CD4-positive, alpha-beta memory T cell (primary cell): ENCODE measurements at regions not wholly inside any gene's neighbourhood (a gene's known extent, or its start where the extent isn't known, plus 50 kb on each side); places are given as distances from the start of the nearest gene placed in this dataset.
"Not testable (repeated sequence)": the region's sequence is repeated elsewhere in the genome, so short reads cannot be mapped to it uniquely, and the experiment has no call there.

Source experiments
- CTCF ChIA-PET: fragments of 350-600 bp; sonication (Branson Sonifier 250); formaldehyde crosslinking; loops from one replicate; lab custom pipeline; 2021; ENCODE audit warnings: inconsistent platforms; ENCODE audit not compliant: partially characterized antibody; lab: Charles Lee
- POLR2A ChIA-PET: fragments of 350-600 bp; sonication (Branson Sonifier 250); formaldehyde crosslinking; loops from one replicate; lab custom pipeline; 2021; ENCODE audit not compliant: partially characterized antibody; lab: Charles Lee
- DNase-seq, 5 donors: peaks; one replicate each; pipeline versions ENCODE4 v3.0.0 to v3.0.0-alpha.2; 2020 to 2022; ENCODE audit warnings: mixed read lengths in 1 of 5
- H3K27ac ChIP-seq: one replicate; pipeline ENCODE4 v1.7.0; 2013; ENCODE audit warnings: low read depth, low read length
- H3K27me3 ChIP-seq: 2 replicates; pipeline ENCODE4 v1.7.0; 2013; ENCODE audit warnings: mild to moderate bottlenecking, low read length, moderate library complexity; ENCODE audit not compliant: insufficient read depth
- H3K36me3 ChIP-seq: 2 replicates; pipeline ENCODE4 v1.7.0; 2013; ENCODE audit warnings: mild to moderate bottlenecking, low read length, moderate library complexity; ENCODE audit not compliant: insufficient read depth
- H3K4me1 ChIP-seq: 2 replicates; pipeline ENCODE4 v1.7.0; 2013; ENCODE audit warnings: mild to moderate bottlenecking, low read length, moderate library complexity; ENCODE audit not compliant: insufficient read depth
- H3K4me3 ChIP-seq, 2 donors: one replicate each; pipeline ENCODE4 v1.7.0; 2013; ENCODE audit warnings: low read length in 2 of 2, mild to moderate bottlenecking in 1 of 2
- H3K9me3 ChIP-seq, 2 donors: one replicate each; pipeline ENCODE4 v1.7.0; 2013; ENCODE audit warnings: low read length in 2 of 2, control low read depth in 1 of 2; ENCODE audit not compliant: control insufficient read depth in 1 of 2
- H3K27ac Mint-ChIP-seq, 7 donors: one replicate each; pipeline ENCODE4 v1.8.0; 2020 to 2021; ENCODE audit warnings: mixed read lengths in 7 of 7, mild to moderate bottlenecking in 6 of 7, inconsistent platforms in 3 of 7, moderate library complexity in 3 of 7
- H3K27me3 Mint-ChIP-seq, 2 donors: one replicate each; pipeline ENCODE4 v1.8.0; 2020 to 2021; ENCODE audit warnings: mixed read lengths in 2 of 2
- H3K36me3 Mint-ChIP-seq, 2 donors: one replicate each; pipeline ENCODE4 v1.8.0; 2020 to 2021; ENCODE audit warnings: mixed read lengths in 2 of 2, inconsistent platforms in 1 of 2, mild to moderate bottlenecking in 1 of 2
- H3K4me1 Mint-ChIP-seq, 4 donors: one replicate each; pipeline ENCODE4 v1.8.0; 2020 to 2021; ENCODE audit warnings: mixed read lengths in 4 of 4, mild to moderate bottlenecking in 1 of 4
- H3K4me3 Mint-ChIP-seq, 8 donors: one replicate each; pipeline ENCODE4 v1.8.0; 2020 to 2021; ENCODE audit warnings: mixed read lengths in 8 of 8, mild to moderate bottlenecking in 7 of 8, moderate library complexity in 6 of 8, inconsistent platforms in 3 of 8
- H3K9me3 Mint-ChIP-seq, 8 donors: one replicate each; pipeline ENCODE4 v1.8.0; 2020 to 2021; ENCODE audit warnings: mixed read lengths in 8 of 8, mild to moderate bottlenecking in 5 of 8, inconsistent platforms in 3 of 8, moderate library complexity in 1 of 8
- intact Hi-C: fragments of 100-400 bp; cut with micrococcal nuclease; formaldehyde crosslinking; loops from one replicate; pipeline ENCODE4 v1.15.1; 2023

GRCh38 chr10:3653303-3653702 lies 131.7 kb downstream of the KLF6 start:
- H3K4me1 ChIP-seq, H3K27me3 ChIP-seq, H3K36me3 Mint-ChIP-seq, intact Hi-C loops, H3K27ac ChIP-seq, H3K36me3 ChIP-seq, H3K9me3 ChIP-seq, H3K27me3 Mint-ChIP-seq, H3K9me3 Mint-ChIP-seq, DNase-seq: not testable (repeated sequence)
- Mint-ChIP-seq H3K4me1 (peaks cover 7 to 20% (median 11%) of the 10 kb centered on the region in 4 donors), H3K4me3 (peak overlapping the region in 7 of 8 donors; percentile 68 to 95 (median 82)), H3K27ac (peak overlapping the region in 2 of 7 donors; percentile 35 to 85)
- POLR2A ChIA-PET, result interaction anchor here (0.6 to 1.4 kb wide), 2 partner anchors 125 to 263 kb away, joined by 3 read pairs; no protein-coding TSS in a partner anchor
- CTCF ChIA-PET, result interaction anchor here (1.5 kb wide), 1 partner anchor 20 kb away, joined by 4 read pairs; no protein-coding TSS in a partner anchor
- H3K4me3 ChIP-seq, result peak overlapping the region in 1 of 2 donors; percentile 19

- Mint-ChIP-seq H3K4me1 (peaks cover 7 to 20% (median 11%) of the 10 kb centered on the region in 4 donors), H3K9me3 (no peaks in the 10 kb centered on the region), H3K27me3 (peaks cover 2 to 5% of the 10 kb centered on the region in 2 donors), H3K36me3 (no peaks in the 10 kb centered on the region), H3K4me3 (peak overlapping the region; percentile 66 to 95 (median 82)), H3K27ac (peak overlapping the region in 3 of 7 donors; percentile 35 to 85 (median 60))
- peaks cover 8% of the 10 kb centered on the region for H3K4me1 ChIP-seq
- H3K9me3 ChIP-seq, result no peaks in the 10 kb centered on the region
- DNase-seq, result peak in 4 of 5 donors; percentile 2 to 47 (median 10)
- H3K27me3 ChIP-seq, result no peaks in the 10 kb centered on the region
- ChIA-PET CTCF (interaction anchor here (1.0 to 1.5 kb wide), 2 partner anchors 14 to 19 kb away, joined by 3 to 4 read pairs; no protein-coding TSS in a partner anchor), POLR2A (interaction anchor here (0.8 to 1.4 kb wide), 2 partner anchors 16 to 126 kb away, joined by 3 read pairs; no protein-coding TSS in a partner anchor)
- no peak overlapping the region for H3K27ac ChIP-seq
- H3K4me3 ChIP-seq, result peak overlapping the region in 1 of 2 donors; percentile 19
- no peaks in the 10 kb centered on the region for H3K36me3 ChIP-seq
- intact Hi-C loops, result no loop called here
These were observed 132.1 kb downstream of the KLF6 start for GRCh38 chr10:3652886-3653285.

- intact Hi-C loops, result no loop called here
- POLR2A ChIA-PET, result interaction anchor here (0.8 to 1.4 kb wide), 4 partner anchors 17 to 149 kb away, joined by 3 to 5 read pairs (median 3); partner anchors contain the start of gene KLF6
- no peak overlapping the region for H3K27ac Mint-ChIP-seq
These were observed 132.9 kb downstream of the KLF6 start for GRCh38 chr10:3651969-3652653.

GRCh38 chr10:3648576-3648975 lies 136.4 kb downstream of the KLF6 start:
- intact Hi-C loops, result no loop called here
- peaks cover 0 to 1% of the 10 kb centered on the region in 2 donors for H3K27me3 Mint-ChIP-seq
- POLR2A ChIA-PET, result no interaction called here

More at GRCh38 chr10:3651969-3652653, 132.9 kb downstream of the KLF6 start:
- Histone ChIP-seq H3K27ac (no peak overlapping the region), H3K36me3 (no peaks in the 10 kb centered on the region), H3K4me3 (no peak overlapping the region), H3K27me3 (no peaks in the 10 kb centered on the region), H3K9me3 (no peaks in the 10 kb centered on the region), H3K4me1 (peaks cover 8% of the 10 kb centered on the region)
- Mint-ChIP-seq H3K4me3 (peak overlapping the region in 2 of 8 donors; percentile 45 to 47), H3K9me3 (no peaks in the 10 kb centered on the region), H3K36me3 (no peaks in the 10 kb centered on the region), H3K27me3 (peaks cover 2 to 5% of the 10 kb centered on the region in 2 donors), H3K4me1 (peaks cover 7 to 23% (median 11%) of the 10 kb centered on the region in 4 donors)
- CTCF ChIA-PET, result interaction anchor here (0.7 to 1.5 kb wide), 3 partner anchors 15 to 1005 kb away, joined by 3 to 4 read pairs (median 3); no protein-coding TSS in a partner anchor
- no peak for DNase-seq

GRCh38 chr10:3648170-3648569 lies 136.8 kb downstream of the KLF6 start:
- intact Hi-C loops, result no loop called here
- DNase-seq, result no peak
- Histone ChIP-seq H3K27me3 (no peaks in the 10 kb centered on the region), H3K4me1 (peaks cover 5% of the 10 kb centered on the region), H3K4me3 (no peak overlapping the region), H3K9me3 (no peaks in the 10 kb centered on the region), H3K36me3 (no peaks in the 10 kb centered on the region), H3K27ac (no peak overlapping the region)
- H3K4me1 Mint-ChIP-seq, result peaks cover 5 to 15% (median 7%) of the 10 kb centered on the region in 4 donors
- no peak overlapping the region for H3K4me3 Mint-ChIP-seq
- H3K9me3 Mint-ChIP-seq, result no peaks in the 10 kb centered on the region
- ChIA-PET POLR2A (no interaction called here), CTCF (interaction anchor here (1.2 kb wide), 1 partner anchor 10 kb away, joined by 3 read pairs; no protein-coding TSS in a partner anchor)
- no peaks in the 10 kb centered on the region for H3K36me3 Mint-ChIP-seq
- H3K27me3 Mint-ChIP-seq, result peaks cover 0 to 2% of the 10 kb centered on the region in 2 donors
- H3K27ac Mint-ChIP-seq, result no peak overlapping the region

More at GRCh38 chr10:3648576-3648975, 136.4 kb downstream of the KLF6 start:
- no peak overlapping the region for H3K27ac ChIP-seq
- CTCF ChIA-PET, result interaction anchor here (1.2 kb wide), 1 partner anchor 10 kb away, joined by 3 read pairs; no protein-coding TSS in a partner anchor
- DNase-seq, result no peak
- no peaks in the 10 kb centered on the region for H3K9me3 ChIP-seq
- no peak overlapping the region for H3K4me3 Mint-ChIP-seq
- H3K27ac Mint-ChIP-seq, result no peak overlapping the region
- peaks cover 5 to 17% (median 9%) of the 10 kb centered on the region in 4 donors for H3K4me1 Mint-ChIP-seq
- H3K36me3 ChIP-seq, result no peaks in the 10 kb centered on the region
- peaks cover 8% of the 10 kb centered on the region for H3K4me1 ChIP-seq
- H3K27me3 ChIP-seq, result no peaks in the 10 kb centered on the region
- no peaks in the 10 kb centered on the region for H3K36me3 Mint-ChIP-seq
- H3K4me3 ChIP-seq, result no peak overlapping the region
- no peaks in the 10 kb centered on the region for H3K9me3 Mint-ChIP-seq

- H3K27ac Mint-ChIP-seq, result no peak overlapping the region
- Histone ChIP-seq H3K9me3 (no peaks in the 10 kb centered on the region), H3K36me3 (no peaks in the 10 kb centered on the region), H3K27ac (no peak overlapping the region), H3K4me1 (no peaks in the 10 kb centered on the region), H3K27me3 (no peaks in the 10 kb centered on the region), H3K4me3 (no peak overlapping the region)
- intact Hi-C loops, result no loop called here
- peaks cover 0 to 6% (median 3%) of the 10 kb centered on the region in 4 donors for H3K4me1 Mint-ChIP-seq
- H3K27me3 Mint-ChIP-seq, result peaks cover 0 to 3% of the 10 kb centered on the region in 2 donors
- ChIA-PET CTCF (no interaction called here), POLR2A (no interaction called here)
- H3K4me3 Mint-ChIP-seq, result no peak overlapping the region
- DNase-seq, result no peak
- H3K36me3 Mint-ChIP-seq, result no peaks in the 10 kb centered on the region
- peaks cover 0 to 1% (median 0%) of the 10 kb centered on the region in 8 donors for H3K9me3 Mint-ChIP-seq
These were observed 137.9 kb downstream of the KLF6 start for GRCh38 chr10:3647074-3647473.

- Histone ChIP-seq H3K4me1 (no peaks in the 10 kb centered on the region), H3K4me3 (no peak overlapping the region), H3K9me3 (no peaks in the 10 kb centered on the region), H3K36me3 (no peaks in the 10 kb centered on the region), H3K27ac (no peak overlapping the region), H3K27me3 (no peaks in the 10 kb centered on the region)
- CTCF ChIA-PET, result no interaction called here
- Mint-ChIP-seq H3K36me3 (no peaks in the 10 kb centered on the region), H3K27me3 (peaks cover 0 to 3% of the 10 kb centered on the region in 2 donors), H3K27ac (no peak overlapping the region), H3K4me1 (peaks cover 0 to 5% (median 1%) of the 10 kb centered on the region in 4 donors), H3K4me3 (no peak overlapping the region), H3K9me3 (peaks cover 0 to 4% (median 0%) of the 10 kb centered on the region in 8 donors)
- intact Hi-C loops, result no loop called here
- POLR2A ChIA-PET, result no interaction called here
- no peak for DNase-seq
These were observed 139.6 kb downstream of the KLF6 start for GRCh38 chr10:3645406-3645805.
